HepG2 (cell line): ENCODE measurements at regions not wholly inside any gene's neighbourhood (a gene's known extent, or its start where the extent isn't known, plus 50 kb on each side); places are given as distances from the start of the nearest gene placed in this dataset.

Experiments used
- HDAC6 ChIP-seq: fragments of 200-600 bp; sonication (generic); IDR thresholded peaks from 2 replicates; pipeline ENCODE4 v1.7.0; 2017; ENCODE audit warnings: mild to moderate bottlenecking, antibody characterized with exemption, low read length, low read depth
- POGZ ChIP-seq: sonication (generic); formaldehyde crosslinking; IDR thresholded peaks from 2 replicates; pipeline ENCODE4 v1.4.0; 2020; ENCODE audit warnings: mild to moderate bottlenecking, missing genetic modification reagents
- SALL2 ChIP-seq: sonication (generic); formaldehyde crosslinking; IDR thresholded peaks from 2 replicates; pipeline ENCODE4 v1.8.1; 2023; ENCODE audit warnings: mild to moderate bottlenecking, missing genetic modification reagents, inconsistent platforms
- ZNF292 ChIP-seq: sonication (generic); formaldehyde crosslinking; IDR thresholded peaks from 2 replicates; pipeline ENCODE4 v1.8.1; 2022; ENCODE audit warnings: mild to moderate bottlenecking, low read depth, missing genetic modification reagents, borderline replicate concordance
- TF ChIP-seq, protein P1 (sequence below): sonication (generic); formaldehyde crosslinking; IDR thresholded peaks from 2 replicates; pipeline ENCODE4 v1.4.0; 2020; ENCODE audit warnings: mild to moderate bottlenecking, low read depth, missing genetic modification reagents
- TF ChIP-seq, protein P2 (sequence below): sonication (generic); formaldehyde crosslinking; IDR thresholded peaks from 2 replicates; pipeline ENCODE4 v1.5.1; 2020; ENCODE audit warnings: mild to moderate bottlenecking, missing genetic modification reagents, borderline replicate concordance

DNA sequence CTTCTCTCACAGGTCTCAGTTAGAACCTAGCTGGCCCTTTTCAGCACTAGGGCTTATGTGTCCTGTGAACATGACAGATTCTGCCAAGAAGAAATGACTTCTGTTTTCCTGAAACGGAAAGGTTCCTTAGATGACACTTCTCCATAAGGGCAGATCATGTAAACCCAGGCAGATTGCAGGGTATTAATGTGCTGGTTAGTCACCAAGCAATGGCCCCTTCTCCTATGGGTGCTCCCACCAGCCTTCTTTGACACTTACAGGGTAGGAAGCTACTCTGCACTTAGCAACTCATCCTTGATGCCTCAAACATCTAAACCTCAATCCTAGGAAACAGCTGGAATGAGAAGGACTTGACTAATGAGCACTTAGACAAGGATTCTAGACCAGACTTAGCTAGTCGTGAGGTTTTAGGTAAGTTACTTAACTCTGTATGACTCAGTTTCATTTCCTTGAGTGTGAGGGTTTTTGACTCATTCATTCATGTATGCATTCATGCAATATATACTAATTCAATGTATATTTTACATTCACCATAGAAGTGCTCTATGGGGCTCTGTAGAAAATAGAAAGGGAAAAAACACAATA, 74.1 kb upstream of the PLXNA2 start (continued):
- TF ChIP-seq, protein P1, sequence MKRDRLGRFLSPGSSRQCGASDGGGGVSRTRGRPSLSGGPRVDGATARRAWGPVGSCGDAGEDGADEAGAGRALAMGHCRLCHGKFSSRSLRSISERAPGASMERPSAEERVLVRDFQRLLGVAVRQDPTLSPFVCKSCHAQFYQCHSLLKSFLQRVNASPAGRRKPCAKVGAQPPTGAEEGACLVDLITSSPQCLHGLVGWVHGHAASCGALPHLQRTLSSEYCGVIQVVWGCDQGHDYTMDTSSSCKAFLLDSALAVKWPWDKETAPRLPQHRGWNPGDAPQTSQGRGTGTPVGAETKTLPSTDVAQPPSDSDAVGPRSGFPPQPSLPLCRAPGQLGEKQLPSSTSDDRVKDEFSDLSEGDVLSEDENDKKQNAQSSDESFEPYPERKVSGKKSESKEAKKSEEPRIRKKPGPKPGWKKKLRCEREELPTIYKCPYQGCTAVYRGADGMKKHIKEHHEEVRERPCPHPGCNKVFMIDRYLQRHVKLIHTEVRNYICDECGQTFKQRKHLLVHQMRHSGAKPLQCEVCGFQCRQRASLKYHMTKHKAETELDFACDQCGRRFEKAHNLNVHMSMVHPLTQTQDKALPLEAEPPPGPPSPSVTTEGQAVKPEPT (CRISPR knock-in tag), result no peak
- TF ChIP-seq ZNF292 (CRISPR knock-in tag), result no peak
- TF ChIP-seq SALL2 (CRISPR knock-in tag), result no peak
- TF ChIP-seq, protein P2, sequence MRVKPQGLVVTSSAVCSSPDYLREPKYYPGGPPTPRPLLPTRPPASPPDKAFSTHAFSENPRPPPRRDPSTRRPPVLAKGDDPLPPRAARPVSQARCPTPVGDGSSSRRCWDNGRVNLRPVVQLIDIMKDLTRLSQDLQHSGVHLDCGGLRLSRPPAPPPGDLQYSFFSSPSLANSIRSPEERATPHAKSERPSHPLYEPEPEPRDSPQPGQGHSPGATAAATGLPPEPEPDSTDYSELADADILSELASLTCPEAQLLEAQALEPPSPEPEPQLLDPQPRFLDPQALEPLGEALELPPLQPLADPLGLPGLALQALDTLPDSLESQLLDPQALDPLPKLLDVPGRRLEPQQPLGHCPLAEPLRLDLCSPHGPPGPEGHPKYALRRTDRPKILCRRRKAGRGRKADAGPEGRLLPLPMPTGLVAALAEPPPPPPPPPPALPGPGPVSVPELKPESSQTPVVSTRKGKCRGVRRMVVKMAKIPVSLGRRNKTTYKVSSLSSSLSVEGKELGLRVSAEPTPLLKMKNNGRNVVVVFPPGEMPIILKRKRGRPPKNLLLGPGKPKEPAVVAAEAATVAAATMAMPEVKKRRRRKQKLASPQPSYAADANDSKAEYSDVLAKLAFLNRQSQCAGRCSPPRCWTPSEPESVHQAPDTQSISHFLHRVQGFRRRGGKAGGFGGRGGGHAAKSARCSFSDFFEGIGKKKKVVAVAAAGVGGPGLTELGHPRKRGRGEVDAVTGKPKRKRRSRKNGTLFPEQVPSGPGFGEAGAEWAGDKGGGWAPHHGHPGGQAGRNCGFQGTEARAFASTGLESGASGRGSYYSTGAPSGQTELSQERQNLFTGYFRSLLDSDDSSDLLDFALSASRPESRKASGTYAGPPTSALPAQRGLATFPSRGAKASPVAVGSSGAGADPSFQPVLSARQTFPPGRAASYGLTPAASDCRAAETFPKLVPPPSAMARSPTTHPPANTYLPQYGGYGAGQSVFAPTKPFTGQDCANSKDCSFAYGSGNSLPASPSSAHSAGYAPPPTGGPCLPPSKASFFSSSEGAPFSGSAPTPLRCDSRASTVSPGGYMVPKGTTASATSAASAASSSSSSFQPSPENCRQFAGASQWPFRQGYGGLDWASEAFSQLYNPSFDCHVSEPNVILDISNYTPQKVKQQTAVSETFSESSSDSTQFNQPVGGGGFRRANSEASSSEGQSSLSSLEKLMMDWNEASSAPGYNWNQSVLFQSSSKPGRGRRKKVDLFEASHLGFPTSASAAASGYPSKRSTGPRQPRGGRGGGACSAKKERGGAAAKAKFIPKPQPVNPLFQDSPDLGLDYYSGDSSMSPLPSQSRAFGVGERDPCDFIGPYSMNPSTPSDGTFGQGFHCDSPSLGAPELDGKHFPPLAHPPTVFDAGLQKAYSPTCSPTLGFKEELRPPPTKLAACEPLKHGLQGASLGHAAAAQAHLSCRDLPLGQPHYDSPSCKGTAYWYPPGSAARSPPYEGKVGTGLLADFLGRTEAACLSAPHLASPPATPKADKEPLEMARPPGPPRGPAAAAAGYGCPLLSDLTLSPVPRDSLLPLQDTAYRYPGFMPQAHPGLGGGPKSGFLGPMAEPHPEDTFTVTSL (CRISPR knock-in tag), result no peak
- no peak for TF ChIP-seq HDAC6
- no peak for TF ChIP-seq POGZ (CRISPR knock-in tag)
- TF ChIP-seq, all 625 proteins: peak for 0
